Pancreas (tissue), 10 donors: ENCODE measurements at regions not wholly inside any gene's neighbourhood (a gene's known extent, or its start where the extent isn't known, plus 50 kb on each side); places are given as distances from the start of the nearest gene placed in this dataset.

Experiments
- ATAC-seq, 4 donors: fragments of 200-7000 bp; cut with Tn5 transposase; one replicate each; pipeline versions ENCODE4 v1.8.0 to v1.9.1; 2020; ENCODE audit warnings: mild to moderate bottlenecking in 4 of 4, moderate library complexity in 4 of 4
- DNase-seq, 6 donors: peaks; one replicate each; pipeline ENCODE4 v3.0.0-alpha.2; 2020
- FAIRE-seq: peaks from 2 replicates; lab custom pipeline; 2012; peaks lifted over from hg19 to GRCh38; lab: Jason Lieb, UNC
- H3K27ac ChIP-seq, 4 donors: fragments of 200-600 bp; sonication (generic); 1 replicate in 3 of 4; 2 replicates in 1 of 4; pipeline versions ENCODE4 v1.5.0 to v1.8.0; 2020
- H3K27me3 ChIP-seq, 4 donors: fragments of 200-600 bp; one replicate each; pipeline ENCODE4 v1.8.0; 2021
- H3K36me3 ChIP-seq, 3 donors: fragments of 200-600 bp; sonication (generic) in 1 of 3; one replicate each; pipeline versions ENCODE4 v1.5.0 to v1.8.0; 2020 to 2021
- H3K4me1 ChIP-seq, 3 donors: fragments of 200-600 bp; one replicate each; pipeline ENCODE4 v1.8.0; 2021
- H3K4me3 ChIP-seq, 4 donors: fragments of 200-600 bp; sonication (generic) in 2 of 4; one replicate each; pipeline versions ENCODE4 v1.5.0 to v1.8.0; 2020 to 2021
- H3K9me3 ChIP-seq, 4 donors: fragments of 200-600 bp; one replicate each; pipeline ENCODE4 v1.8.0; 2021
- WGBS, 2 donors: extraction: QIAGEN DNeasy Blood & Tissue Kit; methylation state at CpG; one replicate each; pipeline ENCODE4 v1.1.7; 2013; 5-methylcytosine and 5-hydroxymethylcytosine counted together
- intact Hi-C, 3 donors: fragments of 100-400 bp; cut with DNase I; formaldehyde crosslinking; loops; one replicate each; pipeline versions ENCODE4 v1.11.1 to v1.14.2; 2022
- TF ChIP-seq, protein P1 (sequence below), 4 donors: fragments of 200-600 bp; sonication (generic) in 3 of 4; IDR thresholded peaks; one replicate each; pipeline versions ENCODE4 v1.5.0 to v1.8.0; 2021; ENCODE audit warnings: antibody characterized with exemption in 4 of 4
- donor health status: healthy with polysubstance abuse.
- donor health status: DM: no; HTN: no; CAD: no; lungs with moderate emphysema.
- donor health status: DM: no; HTN: no; CAD: no.
- donor health status: control.
- donor health status: control.
- donor health status: Bipolar disorder and iron deficiency.
- donor health status: DM: yes; HTN: yes; CAD: no.
- donor health status: DM: no; HTN: no; CAD: no.
- donor health status: DM: no; HTN: no; CAD: no.
- donor health status: DM: yes; HTN: yes; CAD: no.

DNA sequence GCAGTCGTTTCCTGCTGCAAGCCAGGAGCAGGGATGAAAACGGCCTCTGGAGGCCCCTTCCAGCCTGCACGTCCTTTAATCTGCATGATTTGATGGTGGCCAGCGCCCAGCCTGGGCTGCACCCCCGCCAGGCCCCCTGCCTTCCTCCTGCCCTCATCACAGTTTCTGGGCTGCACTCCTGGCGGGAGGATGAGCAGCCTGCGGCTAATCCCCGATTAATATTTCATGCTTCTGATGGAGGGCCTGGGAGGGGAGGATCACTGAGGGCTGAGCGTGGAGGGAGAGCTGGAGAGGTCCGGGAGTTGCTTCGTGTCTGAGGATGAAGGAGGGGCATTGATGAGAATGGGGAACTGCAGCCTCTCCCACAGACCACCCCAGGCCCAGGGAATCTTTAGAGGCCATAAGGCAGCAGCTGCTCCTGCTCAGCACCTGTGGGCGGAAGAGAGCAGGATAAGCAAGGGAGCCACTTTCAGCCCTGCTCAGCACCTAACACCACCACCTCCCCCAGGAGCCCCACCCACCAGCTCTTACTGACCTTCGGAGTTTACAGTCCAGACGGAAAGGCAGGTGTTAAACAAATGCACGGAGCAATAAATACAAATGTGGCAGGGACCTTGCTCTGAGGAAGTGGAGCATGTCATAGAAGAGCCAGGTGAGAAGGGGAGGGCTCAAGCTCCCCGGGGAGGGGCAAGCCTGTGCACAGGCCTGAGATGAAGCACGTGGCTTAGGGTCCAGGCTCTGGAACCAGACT is 135.0 kb upstream of the NECTIN1 start:
- 49 to 52% methylated on average over 17 of the region's 17 CpGs for WGBS, 2 donors
- FAIRE-seq (no peak), ATAC-seq (peak in 2 of 4 donors; percentile 29 to 51), DNase-seq (no peak)
- H3K36me3 ChIP-seq: no peaks in the 10 kb centered on the region
- H3K27ac ChIP-seq: no peak overlapping the region
- no peaks in the 10 kb centered on the region for H3K27me3 ChIP-seq
- no peaks in the 10 kb centered on the region for H3K9me3 ChIP-seq
- H3K4me3 ChIP-seq: no peak overlapping the region
- no peaks in the 10 kb centered on the region for H3K4me1 ChIP-seq
- intact Hi-C loops: no loop called here
- TF ChIP-seq, protein P1, sequence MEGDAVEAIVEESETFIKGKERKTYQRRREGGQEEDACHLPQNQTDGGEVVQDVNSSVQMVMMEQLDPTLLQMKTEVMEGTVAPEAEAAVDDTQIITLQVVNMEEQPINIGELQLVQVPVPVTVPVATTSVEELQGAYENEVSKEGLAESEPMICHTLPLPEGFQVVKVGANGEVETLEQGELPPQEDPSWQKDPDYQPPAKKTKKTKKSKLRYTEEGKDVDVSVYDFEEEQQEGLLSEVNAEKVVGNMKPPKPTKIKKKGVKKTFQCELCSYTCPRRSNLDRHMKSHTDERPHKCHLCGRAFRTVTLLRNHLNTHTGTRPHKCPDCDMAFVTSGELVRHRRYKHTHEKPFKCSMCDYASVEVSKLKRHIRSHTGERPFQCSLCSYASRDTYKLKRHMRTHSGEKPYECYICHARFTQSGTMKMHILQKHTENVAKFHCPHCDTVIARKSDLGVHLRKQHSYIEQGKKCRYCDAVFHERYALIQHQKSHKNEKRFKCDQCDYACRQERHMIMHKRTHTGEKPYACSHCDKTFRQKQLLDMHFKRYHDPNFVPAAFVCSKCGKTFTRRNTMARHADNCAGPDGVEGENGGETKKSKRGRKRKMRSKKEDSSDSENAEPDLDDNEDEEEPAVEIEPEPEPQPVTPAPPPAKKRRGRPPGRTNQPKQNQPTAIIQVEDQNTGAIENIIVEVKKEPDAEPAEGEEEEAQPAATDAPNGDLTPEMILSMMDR (IDR thresholded peaks at IDR 0.05): no peak

GRCh38 chr11:119863236-119863635 is 134.2 kb upstream of the NECTIN1 start:
- H3K27me3 ChIP-seq: no peaks in the 10 kb centered on the region

DNA sequence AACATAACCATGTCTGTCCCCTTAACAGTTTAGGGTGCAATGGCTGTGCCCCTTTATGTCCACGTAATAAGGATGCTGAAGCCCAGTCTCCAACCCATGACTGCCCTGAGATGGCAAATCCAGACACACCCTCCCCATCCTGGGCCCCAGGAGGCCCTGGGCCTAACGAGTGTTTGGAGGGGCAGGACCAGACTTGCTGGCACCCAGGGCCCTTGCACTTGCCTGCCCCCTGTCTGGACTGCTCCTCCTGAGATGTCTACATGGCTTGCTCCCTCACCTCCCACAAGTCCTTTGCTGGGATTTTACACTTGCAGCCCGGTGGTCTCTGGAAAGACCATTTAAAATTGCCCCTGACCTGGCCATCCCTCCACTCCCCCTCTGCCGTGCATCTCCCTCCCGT is 132.2 kb upstream of the NECTIN1 start:
- TF ChIP-seq, protein P1 (IDR thresholded peaks at IDR 0.05): no peak
- no peaks in the 10 kb centered on the region for H3K27me3 ChIP-seq
- no peak for DNase-seq
- no peaks in the 10 kb centered on the region for H3K36me3 ChIP-seq
- H3K9me3 ChIP-seq: no peaks in the 10 kb centered on the region
- WGBS, 2 donors: 48 to 54% methylated on average over 5 of the region's 5 CpGs
- no peaks in the 10 kb centered on the region for H3K4me1 ChIP-seq
- no peak overlapping the region for H3K4me3 ChIP-seq
- FAIRE-seq: no peak
- H3K27ac ChIP-seq: no peak overlapping the region
- intact Hi-C loops: no loop called here
- ATAC-seq: no peak

More at GRCh38 chr11:119863236-119863635, 134.2 kb upstream of the NECTIN1 start:
- WGBS, 2 donors: 89 to 94% methylated on average over 8 of the region's 8 CpGs
- ATAC-seq: no peak
- no peak for DNase-seq
- H3K36me3 ChIP-seq: no peaks in the 10 kb centered on the region
- H3K4me1 ChIP-seq: no peaks in the 10 kb centered on the region
- TF ChIP-seq, protein P1 (IDR thresholded peaks at IDR 0.05): no peak
- no peaks in the 10 kb centered on the region for H3K9me3 ChIP-seq
- intact Hi-C loops: no loop called here
- FAIRE-seq: no peak
- no peak overlapping the region for H3K4me3 ChIP-seq
- no peak overlapping the region for H3K27ac ChIP-seq

DNA sequence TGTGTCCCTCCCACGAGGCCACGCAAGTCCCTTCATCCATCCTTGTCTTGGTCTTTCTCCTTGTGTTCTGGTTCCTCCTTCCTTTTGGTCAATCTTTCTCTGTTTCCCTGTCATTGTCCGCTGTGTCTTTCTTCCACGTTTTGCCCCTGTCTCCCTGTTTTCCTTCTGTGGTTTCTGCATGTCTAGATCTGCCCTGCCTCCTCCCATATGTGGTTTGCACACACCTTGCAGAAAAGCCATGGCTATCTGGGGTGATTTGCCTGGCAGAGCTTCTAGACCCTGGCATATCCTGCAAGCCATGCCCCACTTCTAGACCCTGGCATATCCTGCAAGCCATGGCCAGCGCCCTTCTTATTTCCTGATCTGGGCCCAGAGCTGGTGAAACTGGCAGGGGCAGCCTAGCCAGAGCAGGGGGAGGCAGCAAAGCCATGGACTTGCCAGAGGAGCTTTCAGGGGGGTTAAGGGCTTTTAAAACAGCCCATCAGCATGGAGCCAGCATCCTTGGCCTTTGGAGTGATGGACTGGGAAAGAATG is 131.6 kb upstream of the NECTIN1 start:
- Histone ChIP-seq H3K27me3 (no peaks in the 10 kb centered on the region), H3K36me3 (no peaks in the 10 kb centered on the region), H3K4me3 (no peak overlapping the region), H3K27ac (no peak overlapping the region), H3K9me3 (no peaks in the 10 kb centered on the region), H3K4me1 (no peaks in the 10 kb centered on the region)
- DNase-seq (no peak), ATAC-seq (no peak), FAIRE-seq (no peak)
- intact Hi-C loops: no loop called here
- WGBS, 2 donors: 74 to 80% methylated on average over 5 of the region's 5 CpGs
- TF ChIP-seq, protein P1 (IDR thresholded peaks at IDR 0.05): no peak

GRCh38 chr11:119859684-119860083 is 130.7 kb upstream of the NECTIN1 start:
- DNase-seq (no peak), FAIRE-seq (no peak), ATAC-seq (no peak)
- H3K27ac ChIP-seq: no peak overlapping the region
- TF ChIP-seq, protein P1 (IDR thresholded peaks at IDR 0.05): no peak
- intact Hi-C loops: no loop called here
- H3K9me3 ChIP-seq: no peaks in the 10 kb centered on the region
- WGBS, 2 donors: 71 to 76% methylated on average over 4 of the region's 4 CpGs
- H3K27me3 ChIP-seq: no peaks in the 10 kb centered on the region
- H3K4me3 ChIP-seq: no peak overlapping the region
- no peaks in the 10 kb centered on the region for H3K4me1 ChIP-seq
- H3K36me3 ChIP-seq: no peaks in the 10 kb centered on the region
